ENCODE measurements at regions not wholly inside any gene's neighbourhood (a gene's known extent, or its start where the extent isn't known, plus 50 kb on each side); places are given as distances from the start of the nearest gene placed in this dataset.

DNA sequence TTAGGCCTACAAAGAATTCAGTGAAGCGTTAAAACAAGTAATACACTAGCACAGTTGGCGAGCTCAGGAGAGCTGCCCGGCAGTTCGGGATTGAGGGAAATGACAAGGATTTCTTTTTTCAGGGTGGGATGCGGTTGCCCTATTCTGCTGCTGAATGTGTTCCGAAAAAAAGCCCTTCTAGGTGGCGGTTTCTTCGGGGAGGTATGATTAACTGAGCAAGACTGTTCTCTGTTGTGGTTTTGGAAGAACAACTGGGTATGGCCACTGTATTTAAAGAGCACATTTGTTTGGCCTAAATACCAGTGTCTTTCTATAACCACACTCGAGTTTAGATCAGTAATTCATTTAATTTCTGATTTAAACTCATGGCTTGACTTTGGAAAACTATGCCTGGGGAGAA is 459.7 kb upstream of the FAT1 start:
- TF ChIP-seq EP300 (IDR thresholded peaks at IDR 0.05), result no peak
- TF ChIP-seq POLR2AphosphoS5 (IDR thresholded peaks at IDR 0.05), result no peak
- no peak for TF ChIP-seq POLR2A (IDR thresholded peaks at IDR 0.05)
- TF ChIP-seq, protein P1, sequence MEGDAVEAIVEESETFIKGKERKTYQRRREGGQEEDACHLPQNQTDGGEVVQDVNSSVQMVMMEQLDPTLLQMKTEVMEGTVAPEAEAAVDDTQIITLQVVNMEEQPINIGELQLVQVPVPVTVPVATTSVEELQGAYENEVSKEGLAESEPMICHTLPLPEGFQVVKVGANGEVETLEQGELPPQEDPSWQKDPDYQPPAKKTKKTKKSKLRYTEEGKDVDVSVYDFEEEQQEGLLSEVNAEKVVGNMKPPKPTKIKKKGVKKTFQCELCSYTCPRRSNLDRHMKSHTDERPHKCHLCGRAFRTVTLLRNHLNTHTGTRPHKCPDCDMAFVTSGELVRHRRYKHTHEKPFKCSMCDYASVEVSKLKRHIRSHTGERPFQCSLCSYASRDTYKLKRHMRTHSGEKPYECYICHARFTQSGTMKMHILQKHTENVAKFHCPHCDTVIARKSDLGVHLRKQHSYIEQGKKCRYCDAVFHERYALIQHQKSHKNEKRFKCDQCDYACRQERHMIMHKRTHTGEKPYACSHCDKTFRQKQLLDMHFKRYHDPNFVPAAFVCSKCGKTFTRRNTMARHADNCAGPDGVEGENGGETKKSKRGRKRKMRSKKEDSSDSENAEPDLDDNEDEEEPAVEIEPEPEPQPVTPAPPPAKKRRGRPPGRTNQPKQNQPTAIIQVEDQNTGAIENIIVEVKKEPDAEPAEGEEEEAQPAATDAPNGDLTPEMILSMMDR (IDR thresholded peaks at IDR 0.05), result no peak
- WGBS, 2 donors (ENCODE audit: low coverage in 1 of 2), result 83 to 92% methylated on average over 1 to 8 of the region's 9 CpGs
- no peaks in the 10 kb centered on the region for H3K9me3 ChIP-seq
- no peaks in the 10 kb centered on the region for H3K27me3 ChIP-seq
- no peaks in the 10 kb centered on the region for H3K36me3 ChIP-seq
- no peak overlapping the region for H3K27ac ChIP-seq
- ATAC-seq, result no peak
- H3K4me1 ChIP-seq, result no peaks in the 10 kb centered on the region
- H3K4me3 ChIP-seq, result no peak overlapping the region

- no peaks in the 10 kb centered on the region for H3K9me3 ChIP-seq
Measured at GRCh38 chr4:187183826-187184225, 460.2 kb upstream of the FAT1 start.

DNA sequence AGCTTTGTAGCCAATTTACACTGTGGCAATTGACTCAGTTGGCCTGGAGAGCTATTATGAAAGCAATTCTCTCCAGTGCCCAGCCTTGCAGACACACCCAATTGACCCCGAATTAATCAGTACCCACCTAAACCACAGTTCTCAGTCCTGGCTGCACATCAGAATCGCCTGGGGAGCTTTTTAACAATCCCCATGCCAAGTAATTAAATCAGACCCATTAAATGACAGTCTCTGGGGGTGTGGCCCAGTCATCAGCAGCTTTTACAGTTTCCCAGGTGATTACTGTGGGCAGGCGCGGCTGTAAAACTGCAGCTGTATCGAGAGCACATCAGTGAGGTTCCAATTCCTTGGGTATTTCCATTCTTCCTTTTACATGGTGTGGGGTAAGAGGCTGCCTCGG is 460.9 kb upstream of the FAT1 start:
- ATAC-seq, result no peak
- H3K4me1 ChIP-seq, result no peaks in the 10 kb centered on the region
- no peak overlapping the region for H3K4me3 ChIP-seq
- H3K36me3 ChIP-seq, result no peaks in the 10 kb centered on the region
- H3K9me3 ChIP-seq, result no peaks in the 10 kb centered on the region
- WGBS, 2 donors (ENCODE audit: low coverage in 1 of 2), result 86% methylated on average over 3 to 6 of the region's 6 CpGs
- no peak overlapping the region for H3K27ac ChIP-seq
- no peak for TF ChIP-seq POLR2AphosphoS5 (IDR thresholded peaks at IDR 0.05)
- H3K27me3 ChIP-seq, result no peaks in the 10 kb centered on the region

More at GRCh38 chr4:187183826-187184225, 460.2 kb upstream of the FAT1 start:
- no peak for ATAC-seq
- 55 to 58% methylated on average over 2 of the region's 2 CpGs for WGBS, 2 donors (ENCODE audit: low coverage in 1 of 2)
- no peak overlapping the region for H3K27ac ChIP-seq
- no peaks in the 10 kb centered on the region for H3K36me3 ChIP-seq
- no peak overlapping the region for H3K4me3 ChIP-seq
- TF ChIP-seq POLR2A (IDR thresholded peaks at IDR 0.05), result no peak
- TF ChIP-seq, protein P1 (IDR thresholded peaks at IDR 0.05), result no peak
- no peak for TF ChIP-seq EP300 (IDR thresholded peaks at IDR 0.05)
- TF ChIP-seq POLR2AphosphoS5 (IDR thresholded peaks at IDR 0.05), result no peak
- no peaks in the 10 kb centered on the region for H3K4me1 ChIP-seq
- no peaks in the 10 kb centered on the region for H3K27me3 ChIP-seq

GRCh38 chr4:187188118-187188517 is 464.5 kb upstream of the FAT1 start:
- Histone ChIP-seq H3K4me1 (no peaks in the 10 kb centered on the region), H3K9me3 (no peaks in the 10 kb centered on the region), H3K36me3 (no peaks in the 10 kb centered on the region), H3K27ac (no peak overlapping the region), H3K4me3 (no peak overlapping the region), H3K27me3 (no peaks in the 10 kb centered on the region)
- ATAC-seq, result no peak
- TF ChIP-seq POLR2AphosphoS5 (IDR thresholded peaks at IDR 0.05) (no peak), POLR2A (IDR thresholded peaks at IDR 0.05) (no peak), EP300 (IDR thresholded peaks at IDR 0.05) (no peak)
- TF ChIP-seq, protein P1 (IDR thresholded peaks at IDR 0.05), result no peak
- 42 to 88% methylated on average over 2 to 7 of the region's 7 CpGs for WGBS, 2 donors (ENCODE audit: low coverage in 1 of 2)

GRCh38 chr4:187188741-187189140 is 465.1 kb upstream of the FAT1 start:
- no peak for ATAC-seq
- H3K27ac ChIP-seq, result no peak overlapping the region
- no peaks in the 10 kb centered on the region for H3K36me3 ChIP-seq
- WGBS, 2 donors (ENCODE audit: low coverage in 1 of 2), result 97% methylated on average over 3 of the region's 3 CpGs
- H3K4me3 ChIP-seq, result no peak overlapping the region
- H3K27me3 ChIP-seq, result no peaks in the 10 kb centered on the region
- TF ChIP-seq EP300 (IDR thresholded peaks at IDR 0.05) (no peak), POLR2A (IDR thresholded peaks at IDR 0.05) (no peak), POLR2AphosphoS5 (IDR thresholded peaks at IDR 0.05) (no peak)
- TF ChIP-seq, protein P1 (IDR thresholded peaks at IDR 0.05), result no peak
- H3K4me1 ChIP-seq, result no peaks in the 10 kb centered on the region
- no peaks in the 10 kb centered on the region for H3K9me3 ChIP-seq

Data from gastroesophageal sphincter (tissue), 4 donors.